ENCODE measurements at regions not wholly inside any gene's neighbourhood (a gene's known extent, or its start where the extent isn't known, plus 50 kb on each side); places are given as distances from the start of the nearest gene placed in this dataset.
"Not testable (repeated sequence)": the region's sequence is repeated elsewhere in the genome, so short reads cannot be mapped to it uniquely, and the experiment has no call there.

DNA sequence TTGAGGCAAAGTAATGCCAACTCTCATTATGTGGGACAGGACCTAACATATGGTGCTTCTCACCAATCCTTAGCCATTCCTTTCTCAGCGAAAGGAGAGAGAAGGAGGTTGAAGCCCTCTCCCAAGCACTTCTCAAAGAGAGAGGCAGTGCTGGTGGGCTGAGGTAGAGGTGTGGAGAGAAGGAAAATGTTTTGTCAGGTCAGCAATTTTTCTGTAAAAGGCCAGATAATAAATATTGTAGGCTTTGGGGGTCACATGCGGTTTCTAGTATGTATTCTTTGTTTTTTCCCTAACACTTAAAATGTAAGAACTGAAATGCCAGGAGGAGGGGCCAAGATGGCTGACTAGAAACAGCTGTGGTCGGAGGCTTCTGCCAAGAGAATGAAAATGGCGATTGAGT lies 225.0 kb upstream of the NPY start:
- no peak for DNase-seq

DNA sequence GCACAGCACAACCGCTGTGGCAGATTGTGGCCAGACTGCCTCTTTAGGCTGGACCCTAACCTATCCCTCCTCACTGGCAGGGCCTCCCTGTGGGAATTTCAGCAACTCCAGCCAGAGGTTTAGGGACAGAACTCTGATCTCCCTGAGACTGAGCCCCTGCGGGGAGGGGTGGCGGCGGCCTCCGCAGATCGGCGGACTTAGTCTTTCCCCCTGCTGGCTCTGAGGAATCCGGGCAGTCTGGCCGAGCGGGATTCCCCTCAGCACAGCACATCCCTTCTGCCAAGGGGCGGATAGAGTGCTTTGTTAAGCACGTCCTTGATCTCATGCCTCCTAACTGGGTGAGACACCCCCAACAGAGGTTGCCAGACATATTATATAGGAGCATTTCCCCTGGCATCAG lies 224.2 kb upstream of the NPY start:
- no peak for DNase-seq

DNA sequence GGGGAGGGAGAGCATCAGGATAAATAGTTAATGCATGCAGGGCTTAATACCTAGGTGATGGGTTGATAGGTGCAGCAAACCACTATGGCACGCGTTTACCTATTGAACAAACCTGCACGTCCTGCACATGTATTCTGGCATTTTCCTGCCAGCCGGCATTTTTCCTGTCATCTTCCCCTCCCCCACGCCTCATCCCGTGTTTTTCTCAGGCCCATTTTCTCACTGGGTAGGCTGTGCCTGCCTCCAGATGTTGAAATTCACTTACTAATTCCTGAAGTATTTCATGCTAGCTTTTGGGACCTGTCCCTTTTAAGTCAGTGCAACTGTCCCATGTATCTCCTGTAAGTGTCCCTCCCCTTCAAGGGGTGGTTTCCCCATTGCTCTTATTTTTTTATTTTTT lies 220.3 kb upstream of the NPY start:
- no peak for DNase-seq

DNA sequence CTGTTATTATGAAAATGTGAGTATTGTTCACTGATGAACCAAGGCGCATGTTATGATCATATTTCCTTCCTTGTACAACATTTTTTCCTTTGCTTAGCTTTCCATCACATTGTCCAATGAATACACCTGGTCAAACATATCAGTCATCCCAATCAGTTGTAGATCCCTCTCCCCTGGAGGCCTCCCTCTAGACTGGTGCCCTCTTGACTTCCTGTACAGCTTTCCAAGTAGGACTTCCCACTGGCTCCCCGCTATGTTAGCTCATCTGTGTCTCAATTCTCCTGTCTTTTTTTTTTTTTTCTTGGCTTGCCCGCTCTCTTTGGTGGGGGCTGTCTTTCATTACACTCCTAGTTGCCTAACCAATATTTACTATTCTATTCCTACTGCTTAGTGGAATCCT lies 214.2 kb upstream of the NPY start:
- DNase-seq, result no peak

DNA sequence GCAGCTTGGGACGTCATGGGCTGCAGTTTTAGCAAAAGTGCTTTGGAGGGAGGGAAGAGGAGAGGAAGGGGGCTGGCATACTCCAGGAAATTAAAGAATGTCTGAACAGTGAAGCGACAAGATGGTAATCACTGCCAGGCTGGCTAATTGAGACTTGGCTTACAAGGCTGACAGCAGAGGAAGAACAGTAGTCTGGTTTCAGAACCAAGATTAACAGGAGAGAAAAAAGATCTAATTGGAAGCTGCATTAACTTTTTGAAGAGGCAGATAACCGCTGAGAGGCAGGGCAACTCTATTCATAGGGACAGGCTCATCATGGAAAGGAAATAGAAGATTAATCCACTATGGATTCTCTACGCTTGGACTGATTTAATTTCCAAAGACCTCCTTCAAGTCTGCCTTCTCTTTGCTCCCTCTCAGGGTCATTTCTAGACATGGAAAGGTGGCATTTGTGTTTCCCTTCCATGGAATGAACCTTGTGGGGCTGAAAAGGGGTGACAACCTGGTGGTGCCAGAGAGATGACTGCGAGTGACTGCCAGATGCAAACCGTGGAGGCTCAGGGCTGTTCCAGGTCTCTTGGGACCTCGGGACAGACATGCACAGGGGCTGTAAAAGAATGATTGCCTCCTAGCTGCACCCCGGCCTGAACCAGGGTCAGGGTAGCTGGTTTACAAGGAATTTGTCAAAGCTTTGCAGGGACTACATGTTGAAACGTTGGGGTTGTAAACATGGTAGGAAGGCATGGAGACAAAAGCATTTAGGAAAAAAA lies 210.2 kb upstream of the NPY start:
- no peak for DNase-seq

DNA sequence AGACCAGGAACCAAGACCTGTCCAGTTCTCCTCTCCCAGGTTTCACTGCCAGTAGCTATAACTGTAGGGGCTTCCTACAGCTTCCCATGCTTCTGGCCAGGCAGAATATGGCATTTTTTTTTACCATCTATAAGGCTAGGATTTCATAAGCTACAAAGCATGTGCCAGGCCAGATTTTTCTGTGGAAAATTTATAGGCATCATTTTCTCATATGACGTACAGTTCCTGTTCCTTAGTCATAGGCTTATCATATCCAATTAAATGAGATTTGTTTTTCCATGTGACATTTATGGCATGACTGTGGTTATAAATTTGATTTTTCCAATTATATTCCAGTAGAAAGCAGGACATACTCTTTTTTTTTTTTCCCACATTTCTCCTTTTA lies 208.6 kb upstream of the NPY start:
- peak; percentile 19 for DNase-seq

DNA sequence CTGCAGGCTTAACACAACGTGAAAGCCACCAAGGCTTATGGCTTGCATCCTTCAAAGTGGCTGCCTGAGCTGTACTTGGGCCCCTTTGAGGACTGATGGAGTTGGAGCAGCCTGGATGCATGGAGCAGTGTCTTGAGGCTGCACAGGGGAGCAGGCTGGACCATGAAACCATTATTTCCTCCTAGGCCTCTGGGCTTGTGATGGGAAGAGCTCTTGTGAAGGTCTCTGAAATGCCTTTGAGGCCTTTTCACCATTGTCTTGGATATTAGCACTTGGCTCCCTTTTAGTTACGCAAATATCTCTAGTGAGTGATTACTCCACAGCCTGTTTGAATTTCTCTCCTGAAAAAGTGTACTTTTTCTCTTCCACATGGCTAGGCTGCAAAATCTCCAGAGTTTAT lies 201.2 kb upstream of the NPY start:
- no peak for DNase-seq

DNA sequence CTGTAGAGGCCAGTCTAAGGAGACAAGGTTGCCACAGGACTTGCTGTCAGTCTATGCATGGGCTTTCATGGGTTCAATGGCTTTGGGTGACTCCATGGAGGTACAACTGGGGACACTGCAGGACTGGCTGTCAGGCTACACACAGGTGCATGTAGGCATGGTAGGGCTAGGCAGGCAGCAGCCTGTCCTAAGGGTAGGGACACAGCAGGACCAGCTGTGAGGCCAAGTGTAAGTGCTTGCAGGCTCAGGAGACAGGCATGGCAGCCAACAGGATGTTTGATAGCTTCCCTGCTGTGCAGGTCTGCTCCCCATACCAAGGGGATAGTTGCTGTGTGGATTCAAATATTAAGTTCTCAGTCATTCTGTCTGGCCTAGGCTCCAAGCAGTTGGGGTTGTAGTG lies 181.0 kb upstream of the NPY start:
- no peak for DNase-seq

DNA sequence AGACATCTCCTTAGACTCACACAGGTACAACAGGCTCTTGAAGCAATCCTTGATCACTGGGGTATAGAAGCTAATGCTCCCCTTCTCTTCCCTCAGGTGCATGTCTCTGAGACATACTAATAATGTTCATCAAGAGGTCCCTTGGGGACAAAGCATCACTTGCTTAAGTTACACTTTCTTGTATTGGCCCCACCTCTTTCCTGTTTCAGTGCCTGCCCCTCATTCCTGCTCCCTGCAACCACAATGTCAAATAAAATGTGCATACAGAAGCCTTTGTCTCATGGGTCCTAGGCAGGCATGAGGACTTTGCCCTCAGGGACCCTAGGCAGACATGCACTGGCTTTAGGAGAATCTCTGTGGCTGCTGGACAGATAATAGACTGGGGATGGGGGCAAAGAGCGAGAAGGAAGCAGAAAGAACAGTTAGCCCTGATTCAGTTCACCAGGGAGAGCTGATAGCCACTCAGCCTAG lies 175.0 kb upstream of the NPY start:
- DNase-seq, result no peak

DNA sequence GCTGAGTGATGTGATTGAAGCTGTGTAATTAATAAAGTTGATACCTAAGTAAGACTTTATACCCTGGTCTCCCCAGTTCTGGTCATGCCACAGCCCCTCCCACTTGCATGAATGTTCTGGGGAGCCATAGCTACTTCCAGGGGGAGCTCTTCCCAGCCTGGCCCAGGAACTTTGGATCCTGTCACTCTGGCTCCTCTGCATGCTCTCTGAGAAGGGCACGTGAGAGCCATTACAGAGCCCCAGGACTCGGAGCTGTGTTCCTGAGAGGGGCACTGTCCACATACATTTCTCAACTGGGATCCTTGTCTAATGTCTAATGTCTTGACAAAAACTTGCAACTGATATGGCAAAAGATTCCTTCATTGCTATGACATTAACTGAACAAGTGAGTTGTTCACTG lies 173.9 kb upstream of the NPY start:
- no peak for DNase-seq

DNA sequence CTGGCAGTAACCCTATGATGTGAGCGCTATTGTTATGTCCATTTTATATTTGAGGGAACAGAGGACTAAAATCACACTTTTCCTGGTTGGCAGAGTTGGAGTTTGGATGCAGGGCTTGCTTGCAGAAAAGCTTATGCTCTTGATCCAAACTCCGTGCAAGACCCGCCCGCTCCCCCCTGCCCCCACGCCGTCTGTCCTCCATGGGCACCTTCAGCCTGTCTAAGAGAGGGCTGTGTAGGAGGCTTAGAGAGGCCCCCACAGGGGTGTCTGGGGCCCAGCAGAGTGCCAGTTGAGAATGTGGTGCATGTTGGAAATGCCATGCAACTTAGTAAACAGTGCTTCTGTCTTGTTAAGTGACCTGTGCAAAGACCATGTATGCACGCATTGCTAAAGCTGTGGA lies 170.5 kb upstream of the NPY start:
- DNase-seq, result no peak

DNA sequence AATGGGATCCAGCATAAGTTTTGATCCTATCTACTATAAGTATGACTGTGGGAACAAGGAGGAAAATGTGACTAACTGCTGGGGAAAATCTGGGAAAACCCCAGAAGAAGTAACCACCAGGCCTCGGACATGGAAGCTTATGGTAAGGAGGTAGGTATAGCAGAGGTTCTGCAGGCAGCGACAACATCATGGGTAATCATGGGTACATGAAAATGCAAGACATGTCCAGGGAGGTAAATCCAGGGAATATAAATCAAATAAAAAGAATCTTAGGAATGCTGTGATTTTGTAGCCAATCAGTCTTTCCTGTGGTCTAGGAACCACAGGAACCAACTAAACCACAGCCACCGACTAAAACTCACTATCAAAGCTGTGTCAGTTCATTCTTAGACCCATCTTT lies 168.3 kb upstream of the NPY start:
- peak; percentile 13 for DNase-seq

DNA sequence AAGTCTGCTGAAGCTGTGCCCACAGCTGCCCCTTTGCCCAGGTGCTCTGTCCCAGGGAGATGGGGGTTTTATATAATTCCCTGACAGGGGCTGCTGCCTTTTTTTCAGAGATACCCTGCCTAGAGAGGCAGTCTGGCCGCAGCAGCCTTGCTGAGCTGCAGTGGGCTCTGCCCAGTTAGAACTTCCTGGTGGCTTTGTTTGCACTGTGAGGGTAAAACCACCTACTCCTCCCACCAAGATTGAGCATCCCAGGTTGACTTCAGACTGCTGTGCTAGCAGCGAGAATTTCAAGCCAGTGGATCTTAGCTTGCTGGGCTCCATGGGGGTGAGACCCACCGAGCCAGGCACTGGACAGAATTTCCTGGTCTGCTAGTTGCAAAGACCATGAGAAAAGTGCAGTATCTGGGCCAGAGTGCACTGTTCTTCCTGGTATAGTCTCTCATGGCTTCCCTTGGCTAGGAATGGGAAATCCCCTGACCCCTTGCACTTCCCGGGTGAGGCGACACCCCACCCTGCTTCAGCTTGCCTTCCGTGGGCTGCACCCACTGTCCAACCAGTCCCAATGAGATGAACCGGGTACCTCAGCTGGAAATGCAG lies 166.0 kb upstream of the NPY start:
- not testable (repeated sequence) for DNase-seq

DNA sequence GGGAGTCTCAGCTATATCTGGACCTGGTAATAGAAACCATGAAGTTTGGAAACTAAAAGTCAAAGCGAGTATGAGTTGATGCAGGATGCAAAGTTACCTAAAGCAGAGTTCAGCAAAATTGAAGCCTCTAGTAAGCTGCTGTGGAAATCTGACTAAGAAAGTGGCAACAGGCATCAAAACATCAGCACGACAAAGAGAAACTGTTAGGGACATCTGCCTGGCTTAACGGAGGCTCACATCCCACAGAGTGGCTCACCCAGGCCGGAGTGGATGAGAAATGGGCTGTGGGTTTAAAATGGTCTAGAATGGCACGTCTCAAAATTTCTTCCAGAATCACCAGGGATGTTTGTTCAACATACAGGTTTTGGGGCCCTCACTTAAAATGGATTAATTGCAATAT lies 164.1 kb upstream of the NPY start:
- DNase-seq, result no peak

DNA sequence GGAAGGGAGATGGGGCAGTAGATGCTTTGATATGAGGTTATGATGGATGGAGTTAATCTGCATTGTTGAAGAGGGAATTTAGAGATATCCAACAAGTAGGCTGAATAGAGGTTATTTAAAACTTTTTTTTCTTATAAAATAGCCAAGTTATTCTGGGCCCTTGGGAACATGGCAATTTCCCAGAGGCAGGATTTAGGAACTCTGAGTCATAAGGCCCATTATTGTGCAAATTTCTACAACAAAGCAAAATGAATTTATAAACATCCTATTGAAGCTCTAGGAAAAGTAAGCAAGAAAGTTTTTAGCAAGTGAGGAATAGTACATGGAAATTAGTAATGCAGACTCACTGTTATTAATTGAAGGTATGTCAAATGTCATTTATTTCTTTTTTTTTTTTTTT lies 160.9 kb upstream of the NPY start:
- DNase-seq, result peak; percentile 35

DNA sequence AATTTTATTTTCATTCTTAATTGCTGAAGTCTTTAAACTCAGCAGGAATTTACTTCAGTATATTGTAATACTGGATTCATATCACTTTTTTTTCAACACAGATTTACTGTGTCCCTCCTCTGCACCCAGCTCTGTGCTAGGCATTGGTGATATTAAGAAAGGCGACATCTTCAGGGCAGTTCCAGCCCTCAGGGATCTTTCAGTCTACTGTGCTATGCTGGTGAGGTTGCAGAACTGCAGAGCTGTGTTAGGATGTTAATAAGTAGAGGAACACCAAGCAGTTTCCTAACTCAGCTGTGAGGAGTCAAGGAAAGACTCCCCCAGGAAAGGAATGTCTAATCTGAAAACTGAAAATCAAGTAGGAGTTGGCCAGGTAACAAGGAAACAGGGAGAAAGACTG lies 158.2 kb upstream of the NPY start:
- DNase-seq, result no peak

DNA sequence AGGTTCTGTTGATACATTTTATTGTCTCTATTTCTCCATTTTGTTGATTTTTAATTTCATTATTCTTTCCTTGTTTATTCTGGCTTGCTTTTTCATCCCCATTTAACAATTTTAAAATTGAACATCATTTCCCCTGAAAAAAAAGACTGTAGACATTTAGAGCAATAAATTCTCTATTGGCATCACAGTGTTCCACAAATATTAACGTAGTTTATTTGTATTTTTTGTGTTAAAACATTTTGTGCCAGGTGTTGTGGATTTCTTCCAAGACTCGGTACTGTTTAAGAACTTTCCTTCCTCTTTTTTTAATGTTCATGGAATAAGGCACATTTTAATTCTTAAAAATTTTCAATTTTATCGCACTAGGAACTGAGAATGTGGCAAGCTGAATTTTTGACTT lies 156.1 kb upstream of the NPY start:
- DNase-seq, result no peak

DNA sequence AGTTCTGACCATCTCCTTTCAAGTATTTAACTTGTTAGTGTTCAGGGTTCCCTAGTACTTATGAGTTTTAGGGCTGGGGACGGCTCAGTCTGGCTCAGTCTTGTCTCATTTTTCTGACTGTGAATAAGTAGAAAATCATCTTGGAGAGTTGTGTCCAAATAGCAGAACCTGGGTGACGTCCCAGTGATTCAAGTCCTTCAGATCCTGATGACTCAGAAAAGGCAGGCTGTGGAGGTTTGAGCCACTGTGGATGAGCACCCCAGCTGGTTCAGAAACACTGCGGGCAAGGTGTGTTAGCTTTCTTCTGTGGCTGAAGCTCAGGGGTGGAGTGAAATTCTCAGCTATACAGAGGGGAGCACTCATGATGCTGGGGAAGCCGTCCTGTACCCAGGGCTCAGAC lies 154.4 kb upstream of the NPY start:
- DNase-seq, result peak; percentile 67

DNA sequence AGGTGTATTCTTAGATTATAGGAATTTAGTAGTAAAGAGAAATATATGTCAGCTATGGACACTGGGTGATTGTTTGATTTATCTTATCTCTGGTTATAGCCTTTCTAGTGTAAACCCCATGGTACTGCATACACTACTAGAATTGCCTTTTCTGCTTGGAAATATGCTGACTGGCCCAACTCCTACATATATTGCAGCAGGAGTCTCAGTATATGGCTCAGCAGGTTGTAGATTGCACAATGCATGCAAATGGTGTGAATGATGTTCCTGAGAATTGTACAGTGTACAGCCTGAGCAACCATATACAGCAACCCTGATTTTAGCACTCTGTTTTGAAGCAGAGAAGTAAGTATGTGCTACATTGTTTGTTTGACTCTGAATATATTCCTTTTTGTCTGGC lies 153.4 kb upstream of the NPY start:
- DNase-seq, result no peak

DNA sequence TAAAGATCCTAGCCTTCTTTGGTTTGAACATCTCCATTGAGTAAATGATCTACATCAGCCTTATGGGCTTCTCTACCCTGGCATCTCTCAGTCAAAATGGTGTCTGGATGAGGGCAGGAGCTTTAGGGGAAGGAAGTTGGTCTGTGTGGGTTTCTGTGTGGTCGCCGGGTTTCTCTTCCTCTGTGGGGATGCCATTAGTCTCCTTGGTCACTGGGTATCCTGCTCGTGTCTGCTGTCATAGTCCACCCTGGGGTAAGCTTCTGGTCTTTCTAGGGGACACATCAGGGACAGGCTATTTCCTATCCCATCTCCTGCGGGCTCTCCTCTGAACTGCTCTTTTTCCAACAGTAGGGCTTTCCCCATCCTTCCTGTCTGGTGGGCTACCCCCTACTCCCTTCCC lies 150.3 kb upstream of the NPY start:
- DNase-seq, result no peak

DNA sequence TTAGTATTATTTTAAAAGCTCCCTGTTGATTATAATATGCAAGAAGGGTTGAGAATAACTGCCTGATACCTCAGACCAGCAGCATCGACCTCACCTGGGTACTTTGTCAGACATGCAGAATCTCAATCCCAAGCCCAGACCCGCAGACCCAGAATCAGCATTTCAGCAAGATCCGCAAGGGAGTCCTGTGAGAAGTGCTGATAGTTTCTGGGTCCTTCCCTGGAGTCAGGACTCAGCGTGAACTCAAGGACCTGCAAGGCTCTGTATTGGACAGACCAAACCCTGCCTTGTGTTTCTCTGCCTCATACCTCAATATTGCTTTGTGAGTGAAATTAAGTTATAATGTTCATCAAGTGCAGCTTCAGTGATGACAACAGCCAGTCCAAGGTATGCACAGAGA lies 149.5 kb upstream of the NPY start:
- DNase-seq, result no peak

DNA sequence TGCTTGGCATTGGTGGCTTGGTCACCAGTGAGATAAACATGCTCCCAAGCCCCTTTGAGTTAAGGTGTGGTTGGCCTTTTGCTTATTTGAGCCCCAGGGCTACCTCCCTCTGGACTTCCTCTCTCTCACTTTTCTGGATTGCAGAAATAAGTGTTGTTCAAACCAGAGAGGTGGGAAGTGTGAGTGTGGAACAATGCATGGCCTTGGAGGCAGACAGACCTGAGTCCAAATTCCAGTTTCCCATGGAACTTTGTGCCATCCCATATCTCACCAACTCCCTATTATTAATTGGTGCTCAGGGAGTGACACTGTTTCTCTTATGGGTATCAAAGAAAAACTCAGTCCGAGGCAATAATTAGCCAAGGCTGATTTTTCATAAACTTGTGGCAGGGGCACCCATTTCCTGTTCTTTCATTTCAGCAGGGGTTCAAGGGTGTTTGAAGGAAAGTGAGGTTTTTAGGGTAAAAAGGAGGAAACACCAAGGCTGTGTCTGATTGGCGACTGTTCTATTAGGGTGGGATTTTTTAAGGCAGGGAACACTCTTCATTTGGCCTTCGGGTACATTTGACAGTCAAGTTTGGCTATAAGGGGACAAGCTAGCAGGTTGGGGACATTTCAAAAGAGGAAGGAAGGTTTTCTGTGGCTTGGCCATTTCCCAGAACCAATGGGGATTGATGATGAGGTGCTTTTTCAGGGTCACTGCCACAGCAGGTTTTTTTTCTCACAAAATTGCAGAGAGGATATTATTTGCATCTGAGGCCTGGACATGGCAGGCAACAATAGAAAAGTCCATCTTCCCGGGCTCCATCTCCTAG lies 148.8 kb upstream of the NPY start:
- no peak for DNase-seq

DNA sequence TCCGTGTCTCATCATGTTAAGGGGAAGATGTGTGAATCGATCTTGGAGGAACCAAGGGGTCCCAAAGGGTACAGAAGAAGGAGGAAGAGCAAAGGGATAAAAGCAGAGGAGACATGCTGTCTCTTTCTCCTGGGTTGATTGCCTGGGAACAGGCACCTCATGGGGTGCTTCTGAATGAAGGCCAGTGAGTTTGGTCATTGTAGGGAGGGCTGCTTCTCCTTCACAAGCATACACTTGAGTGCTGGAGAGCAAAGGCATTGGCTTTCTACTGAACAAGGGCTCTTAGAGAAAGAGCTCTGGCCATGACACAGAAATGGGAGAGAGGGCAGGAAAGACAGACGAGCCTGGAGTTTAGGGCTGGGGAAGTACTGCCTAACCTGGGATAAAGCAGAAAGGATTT lies 146.7 kb upstream of the NPY start:
- DNase-seq, result no peak

DNA sequence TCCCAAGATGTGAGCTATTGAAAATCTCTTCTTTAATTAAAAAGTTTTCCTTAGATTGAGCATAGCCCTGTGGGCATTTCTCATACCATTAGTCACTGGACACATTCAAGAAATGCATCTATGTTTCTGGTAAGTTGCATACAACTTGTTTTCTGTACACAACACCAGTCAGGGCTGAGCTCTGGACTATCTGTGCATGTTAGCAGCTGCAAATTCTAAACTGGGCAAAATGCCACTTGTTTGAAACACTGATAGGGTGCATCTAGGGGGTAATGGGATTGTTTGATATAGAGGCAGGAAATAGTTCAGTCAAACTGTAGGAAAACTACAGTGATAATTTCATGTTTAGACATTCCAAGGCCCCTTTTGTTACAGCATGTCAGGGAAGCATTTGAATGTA lies 145.6 kb upstream of the NPY start:
- peak; percentile 14 for DNase-seq
